OCI-LY1 (cell line): ENCODE measurements at regions not wholly inside any gene's neighbourhood (a gene's known extent, or its start where the extent isn't known, plus 50 kb on each side); places are given as distances from the start of the nearest gene placed in this dataset.

Source experiments
- H2AFZ ChIP-seq: fragments of 200-600 bp; sonication (generic), shearing (Covaris generic); 2 replicates; pipeline ENCODE4 v1.6.0; 2014; ENCODE audit warnings: antibody characterized with exemption, mild to moderate bottlenecking, low read length
- H3F3A ChIP-seq: fragments of 200-600 bp; sonication (generic), shearing (Covaris generic); 2 replicates; pipeline ENCODE4 v1.6.0; 2014; ENCODE audit warnings: mild to moderate bottlenecking, antibody characterized with exemption, low read length, moderate library complexity; ENCODE audit not compliant: insufficient read depth
- H3K27ac ChIP-seq: fragments of 200-600 bp; sonication (generic); 2 replicates; pipeline ENCODE4 v1.5.1; 2014; ENCODE audit warnings: low read length, mixed run types, mild to moderate bottlenecking, low read depth; ENCODE audit not compliant: poor library complexity, severe bottlenecking
- H3K27me3 ChIP-seq: fragments of 200-600 bp; sonication (generic); 2 replicates; pipeline ENCODE4 v1.6.0; 2014; ENCODE audit warnings: antibody characterized with exemption, mild to moderate bottlenecking, low read length, moderate library complexity; ENCODE audit not compliant: insufficient read depth
- H3K36me3 ChIP-seq: fragments of 200-600 bp; sonication (generic); 2 replicates; pipeline ENCODE4 v1.6.1; 2014; ENCODE audit warnings: mild to moderate bottlenecking, antibody characterized with exemption, low read length, moderate library complexity, mixed read lengths; ENCODE audit not compliant: insufficient read depth
- H3K4me1 ChIP-seq: fragments of 200-600 bp; sonication (generic); 2 replicates; pipeline ENCODE4 v1.5.1; 2014; ENCODE audit warnings: mild to moderate bottlenecking, low read length, moderate library complexity; ENCODE audit not compliant: insufficient read depth, severe bottlenecking
- H3K4me2 ChIP-seq: fragments of 200-600 bp; sonication (generic), shearing (Covaris generic); 2 replicates; pipeline ENCODE4 v1.6.1; 2014; ENCODE audit warnings: low read length
- H3K4me3 ChIP-seq: fragments of 200-600 bp; sonication (generic); 2 replicates; pipeline ENCODE4 v1.5.1; 2014; ENCODE audit warnings: low read length, low read depth, mild to moderate bottlenecking, mixed read lengths; ENCODE audit not compliant: poor library complexity, severe bottlenecking
- H3K79me2 ChIP-seq: fragments of 200-600 bp; shearing (Covaris generic); 2 replicates; pipeline ENCODE4 v1.6.1; 2016; ENCODE audit warnings: mixed run types, low read length, mixed read lengths; ENCODE audit not compliant: insufficient read depth
- H3K9ac ChIP-seq: fragments of 200-600 bp; sonication (generic), shearing (Covaris generic); 2 replicates; pipeline ENCODE4 v1.6.1; 2014; ENCODE audit warnings: mild to moderate bottlenecking, low read length, mixed read lengths
- H3K9me2 ChIP-seq: fragments of 200-600 bp; sonication (generic), shearing (Covaris generic); 2 replicates; pipeline ENCODE4 v1.6.1; 2014; ENCODE audit warnings: low read depth, mild to moderate bottlenecking, low read length, mixed read lengths
- H3K9me3 ChIP-seq: fragments of 200-600 bp; shearing (Covaris generic); 2 replicates; pipeline ENCODE4 v1.6.1; 2014; ENCODE audit warnings: low read length, mixed read lengths
- H4K20me1 ChIP-seq: fragments of 200-600 bp; sonication (generic), shearing (Covaris generic); 2 replicates; pipeline ENCODE4 v1.6.0; 2016; ENCODE audit warnings: mild to moderate bottlenecking, low read length; ENCODE audit not compliant: insufficient read depth
- EZH2 ChIP-seq: fragments of 200-600 bp; sonication (generic), shearing (Covaris generic); IDR thresholded peaks from 2 replicates; pipeline ENCODE4 v1.8.0; 2017; ENCODE audit warnings: borderline replicate concordance, mixed run types, mild to moderate bottlenecking, antibody characterized with exemption, low read length, moderate library complexity, mixed read lengths
- TF ChIP-seq, protein P1 (sequence below): fragments of 200-600 bp; sonication (generic), shearing (Covaris generic); IDR thresholded peaks from 2 replicates; pipeline ENCODE4 v1.5.1; 2017; ENCODE audit warnings: mild to moderate bottlenecking, antibody characterized with exemption, low read length, moderate library complexity, mixed read lengths

DNA sequence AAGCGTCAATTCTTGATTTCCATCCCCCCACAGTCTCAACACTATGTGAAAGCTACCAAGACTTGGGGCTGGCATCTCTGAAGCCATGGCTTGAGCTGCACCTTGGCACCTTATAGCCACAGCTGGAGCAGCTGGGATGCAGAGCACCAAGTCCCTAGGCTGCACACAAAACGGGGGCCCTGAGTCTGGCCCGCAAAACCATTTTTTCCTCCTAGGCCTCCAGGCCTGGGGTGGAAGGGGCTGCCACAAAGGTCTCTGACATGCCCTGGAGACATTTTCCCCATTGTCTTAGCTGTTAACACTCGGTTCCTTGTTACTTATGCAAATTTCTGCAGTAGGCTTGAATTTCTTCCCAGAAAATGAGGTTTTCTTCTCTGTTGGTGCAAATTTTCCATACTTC is 89.8 kb upstream of the GNAI1 start:
- H3K36me3 ChIP-seq: no peaks in the 10 kb centered on the region
- no peaks in the 10 kb centered on the region for H3K9me3 ChIP-seq
- TF ChIP-seq, protein P1, sequence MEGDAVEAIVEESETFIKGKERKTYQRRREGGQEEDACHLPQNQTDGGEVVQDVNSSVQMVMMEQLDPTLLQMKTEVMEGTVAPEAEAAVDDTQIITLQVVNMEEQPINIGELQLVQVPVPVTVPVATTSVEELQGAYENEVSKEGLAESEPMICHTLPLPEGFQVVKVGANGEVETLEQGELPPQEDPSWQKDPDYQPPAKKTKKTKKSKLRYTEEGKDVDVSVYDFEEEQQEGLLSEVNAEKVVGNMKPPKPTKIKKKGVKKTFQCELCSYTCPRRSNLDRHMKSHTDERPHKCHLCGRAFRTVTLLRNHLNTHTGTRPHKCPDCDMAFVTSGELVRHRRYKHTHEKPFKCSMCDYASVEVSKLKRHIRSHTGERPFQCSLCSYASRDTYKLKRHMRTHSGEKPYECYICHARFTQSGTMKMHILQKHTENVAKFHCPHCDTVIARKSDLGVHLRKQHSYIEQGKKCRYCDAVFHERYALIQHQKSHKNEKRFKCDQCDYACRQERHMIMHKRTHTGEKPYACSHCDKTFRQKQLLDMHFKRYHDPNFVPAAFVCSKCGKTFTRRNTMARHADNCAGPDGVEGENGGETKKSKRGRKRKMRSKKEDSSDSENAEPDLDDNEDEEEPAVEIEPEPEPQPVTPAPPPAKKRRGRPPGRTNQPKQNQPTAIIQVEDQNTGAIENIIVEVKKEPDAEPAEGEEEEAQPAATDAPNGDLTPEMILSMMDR: no peak
- TF ChIP-seq EZH2: no peak
- no peak overlapping the region for H3K27ac ChIP-seq
- H3K79me2 ChIP-seq: no peaks in the 10 kb centered on the region
- no peak overlapping the region for H3K4me2 ChIP-seq
- no peaks in the 10 kb centered on the region for H3K9me2 ChIP-seq
- H3K9ac ChIP-seq: no peak overlapping the region
- H3F3A ChIP-seq: no peaks in the 10 kb centered on the region
- H3K4me3 ChIP-seq: no peak overlapping the region
- no peaks in the 10 kb centered on the region for H3K4me1 ChIP-seq
- no peak overlapping the region for H2AFZ ChIP-seq
- H4K20me1 ChIP-seq: no peaks in the 10 kb centered on the region
- no peaks in the 10 kb centered on the region for H3K27me3 ChIP-seq

DNA sequence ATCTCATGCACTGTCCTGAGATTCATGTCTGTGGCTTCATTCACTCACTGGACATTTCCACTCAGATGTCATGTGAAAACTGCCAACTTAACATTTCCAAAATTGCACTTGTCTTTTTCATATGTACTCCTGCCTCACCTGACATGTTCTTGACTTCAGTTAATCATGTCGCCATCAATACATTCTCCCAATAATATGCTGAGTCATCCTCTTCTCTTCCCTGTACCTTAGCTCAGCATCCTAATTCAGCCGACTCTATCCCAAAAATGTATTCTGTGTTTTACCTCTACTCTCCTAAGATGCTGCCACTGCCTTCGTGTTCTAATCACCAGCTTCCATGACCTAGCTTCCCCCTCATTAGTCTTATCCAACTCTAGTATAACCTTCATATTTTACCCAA is 93.9 kb upstream of the GNAI1 start:
- H4K20me1 ChIP-seq: no peaks in the 10 kb centered on the region
- TF ChIP-seq EZH2: no peak
- TF ChIP-seq, protein P1: no peak
- H3F3A ChIP-seq: no peaks in the 10 kb centered on the region
- H3K27ac ChIP-seq: no peak overlapping the region
- no peak overlapping the region for H3K4me3 ChIP-seq
- no peaks in the 10 kb centered on the region for H3K36me3 ChIP-seq
- H3K9me2 ChIP-seq: no peaks in the 10 kb centered on the region
- H3K79me2 ChIP-seq: no peaks in the 10 kb centered on the region
- no peak overlapping the region for H2AFZ ChIP-seq
- H3K9ac ChIP-seq: no peak overlapping the region
- H3K4me1 ChIP-seq: no peaks in the 10 kb centered on the region
- H3K27me3 ChIP-seq: no peaks in the 10 kb centered on the region
- H3K4me2 ChIP-seq: no peak overlapping the region
- no peaks in the 10 kb centered on the region for H3K9me3 ChIP-seq

DNA sequence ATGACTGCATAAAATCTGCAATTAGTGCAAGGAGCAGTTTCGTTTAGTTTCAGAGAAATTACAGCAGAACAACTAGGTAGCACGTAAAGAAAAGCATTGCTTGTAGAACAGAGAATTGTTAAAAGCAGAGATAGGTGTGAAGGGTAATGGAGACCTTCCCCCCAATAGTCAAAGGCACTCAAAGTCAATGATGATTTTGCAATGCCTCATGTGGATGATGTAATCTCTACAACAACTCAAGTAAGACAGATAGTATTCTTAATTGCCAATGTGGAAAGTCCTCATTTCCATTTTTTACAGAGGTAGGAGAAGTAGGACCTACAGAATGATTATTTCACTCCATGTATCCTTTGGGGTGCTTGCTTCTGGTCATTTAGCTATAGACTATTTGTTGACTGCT is 94.3 kb upstream of the GNAI1 start:
- Histone ChIP-seq H3K4me1 (no peaks in the 10 kb centered on the region), H3K9me2 (no peaks in the 10 kb centered on the region), H3F3A (no peaks in the 10 kb centered on the region), H3K9ac (no peak overlapping the region), H3K27me3 (no peaks in the 10 kb centered on the region), H3K36me3 (no peaks in the 10 kb centered on the region), H2AFZ (no peak overlapping the region), H3K9me3 (no peaks in the 10 kb centered on the region), H3K27ac (no peak overlapping the region), H3K79me2 (no peaks in the 10 kb centered on the region), H3K4me3 (no peak overlapping the region), H4K20me1 (no peaks in the 10 kb centered on the region), H3K4me2 (no peak overlapping the region)
- no peak for TF ChIP-seq EZH2
- TF ChIP-seq, protein P1: no peak
